GM21619 (cell line): ENCODE measurements at regions not wholly inside any gene's neighbourhood (a gene's known extent, or its start where the extent isn't known, plus 50 kb on each side); places are given as distances from the start of the nearest gene placed in this dataset.

Source experiments
- ATAC-seq: cut with Tn5 transposase; IDR thresholded peaks from one replicate; pipeline ENCODE4 v1.9.1; 2021; ENCODE audit not compliant: unreplicated experiment

- no peak for ATAC-seq
Measured at GRCh38 chr18:73653827-73654226, 493.8 kb downstream of the FBXO15 start.

DNA sequence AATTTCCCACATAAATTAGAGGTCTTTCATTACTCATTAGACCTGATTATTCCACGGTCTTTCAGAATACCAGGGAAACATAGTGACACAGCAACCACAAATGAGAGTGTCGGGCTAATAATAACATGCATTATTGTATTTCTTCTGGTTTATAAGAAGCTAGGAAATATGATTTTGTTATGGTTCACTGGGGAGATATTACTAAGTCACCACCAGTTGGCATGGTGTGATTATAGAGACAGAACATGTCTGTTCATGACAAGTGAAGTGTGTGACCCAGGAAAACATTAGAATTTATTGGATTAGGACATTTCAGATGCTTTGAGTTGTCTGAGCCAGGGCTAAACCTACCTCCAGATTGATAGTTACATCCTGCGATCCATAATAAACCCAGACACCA lies 494.4 kb downstream of the FBXO15 start:
- no peak for ATAC-seq

- no peak for ATAC-seq
Measured at GRCh38 chr18:73647391-73647790, 500.2 kb downstream of the FBXO15 start.

- no peak for ATAC-seq
Measured at GRCh38 chr18:73646772-73647171, 500.9 kb downstream of the FBXO15 start.

GRCh38 chr18:73646196-73646595 lies 501.4 kb downstream of the FBXO15 start:
- ATAC-seq: no peak

DNA sequence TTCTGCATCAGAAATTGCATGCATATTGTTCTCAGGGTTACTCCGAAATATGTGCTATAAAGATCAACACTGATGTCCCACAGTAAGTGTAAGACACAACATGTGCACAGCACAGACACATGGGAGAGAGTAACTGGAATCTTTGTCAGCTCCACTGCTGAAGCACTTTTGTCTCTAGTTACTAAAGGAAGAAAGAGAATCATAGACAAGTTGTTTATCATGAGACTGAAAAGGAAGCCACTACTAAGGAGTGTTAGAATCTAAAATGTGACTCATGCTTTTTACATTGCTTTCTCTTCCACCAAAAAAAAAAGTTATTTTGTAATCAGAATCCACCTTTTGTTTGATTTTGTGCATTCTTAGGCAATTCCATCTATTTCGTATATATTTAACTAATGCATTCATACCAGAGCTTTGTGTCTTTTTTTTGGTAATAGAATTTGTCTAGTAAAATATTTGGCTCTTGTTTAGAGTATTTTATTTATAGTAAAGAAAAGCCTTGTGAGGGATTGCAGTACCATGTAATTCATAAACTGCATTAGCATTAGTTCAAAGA lies 502.4 kb downstream of the FBXO15 start:
- no peak for ATAC-seq

DNA sequence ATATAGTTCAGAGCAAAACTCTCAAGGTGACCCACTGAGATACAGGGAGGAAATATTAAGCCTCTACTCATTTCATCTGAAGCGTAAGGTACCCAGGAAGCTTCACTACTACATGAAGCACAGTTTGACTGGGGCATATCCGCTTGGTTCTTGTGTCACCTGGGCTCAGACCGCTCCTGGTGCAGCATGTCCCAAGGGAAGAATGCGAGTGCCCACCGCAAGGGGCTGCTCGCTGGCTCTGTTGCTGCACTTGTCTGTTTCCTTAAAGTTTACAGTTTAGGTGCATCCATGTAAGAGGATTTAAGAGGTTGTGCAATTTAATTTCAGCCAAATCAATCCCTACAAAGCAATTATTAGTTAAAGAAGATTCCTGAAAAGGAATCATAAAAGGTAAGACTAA lies 507.8 kb downstream of the FBXO15 start:
- no peak for ATAC-seq

DNA sequence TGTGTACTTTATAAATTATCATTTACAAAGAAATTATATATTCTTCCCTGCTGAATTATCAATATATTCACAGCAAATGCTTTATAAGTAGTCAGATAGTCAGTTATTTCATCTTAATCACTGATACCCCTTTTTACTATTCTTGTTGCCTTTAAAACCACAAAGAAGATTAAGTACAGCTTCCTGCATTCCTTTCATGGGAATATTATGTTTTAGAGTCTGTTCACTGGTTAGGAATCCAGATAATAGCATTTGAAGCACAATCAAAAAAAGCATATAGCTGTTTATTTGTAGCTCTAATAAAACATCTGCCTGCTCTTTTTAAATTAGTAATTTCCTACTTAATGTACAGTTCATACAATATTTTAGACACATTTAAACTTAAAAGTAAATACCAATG lies 508.9 kb downstream of the FBXO15 start:
- ATAC-seq: no peak

DNA sequence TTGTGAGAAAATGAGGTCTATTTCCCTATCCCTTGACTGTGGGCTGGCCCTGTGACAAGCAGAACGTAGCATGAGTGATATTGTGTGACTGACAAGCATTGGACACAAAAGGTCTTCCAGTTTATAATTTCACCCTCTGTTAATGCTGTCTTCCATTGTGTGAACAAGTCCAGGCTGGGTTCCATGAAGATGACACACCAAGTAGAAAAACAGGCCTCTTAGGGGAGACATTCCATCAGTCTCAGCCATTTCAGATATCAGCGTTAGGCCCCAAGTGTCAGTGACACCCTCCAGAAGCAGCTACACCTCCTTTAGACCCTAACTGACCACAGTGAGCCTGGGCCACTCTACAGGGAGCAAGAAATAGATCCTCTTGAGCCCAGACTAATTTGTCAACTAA lies 511.3 kb downstream of the FBXO15 start:
- no peak for ATAC-seq

GRCh38 chr18:73626859-73627258 lies 520.8 kb downstream of the FBXO15 start:
- ATAC-seq: no peak

DNA sequence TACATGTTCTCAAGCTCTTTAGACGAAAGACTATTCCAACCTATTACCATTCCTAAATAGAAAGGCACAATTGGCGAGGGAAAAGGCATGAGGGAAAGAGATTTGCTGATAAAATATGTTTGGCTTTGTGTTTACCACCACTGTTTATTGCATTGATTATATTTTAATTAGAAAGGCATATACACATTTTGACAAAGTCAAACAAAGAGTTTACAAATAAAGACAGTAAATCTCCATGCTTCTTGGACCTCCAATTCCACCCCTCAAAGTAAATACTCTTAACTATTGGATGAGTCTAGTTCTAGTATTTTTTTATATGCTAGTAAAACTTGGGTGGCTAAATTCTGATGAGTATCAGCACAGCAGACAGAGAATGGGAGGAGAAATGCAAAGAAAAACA lies 521.4 kb downstream of the FBXO15 start:
- ATAC-seq: no peak

- ATAC-seq: no peak
Measured at GRCh38 chr18:73621091-73621490, 526.5 kb downstream of the FBXO15 start.

DNA sequence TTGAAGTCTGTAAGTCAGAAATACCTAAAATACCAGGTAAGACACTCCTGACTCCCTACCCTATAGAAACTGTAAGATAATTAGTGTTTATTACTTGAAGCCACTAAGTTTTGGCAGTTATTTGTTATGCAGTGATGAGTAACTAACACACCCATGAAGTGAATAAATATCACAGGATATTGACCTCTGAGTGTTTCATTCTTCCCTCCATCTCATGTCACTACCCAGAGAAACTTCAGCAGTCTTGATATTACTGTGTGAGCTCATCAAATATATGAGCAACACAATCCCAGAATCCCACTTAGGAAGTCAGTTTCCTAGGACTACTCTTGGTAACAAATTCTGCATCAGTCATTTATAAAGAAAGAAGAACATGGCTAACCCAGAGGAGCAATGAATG lies 529.7 kb downstream of the FBXO15 start:
- no peak for ATAC-seq

DNA sequence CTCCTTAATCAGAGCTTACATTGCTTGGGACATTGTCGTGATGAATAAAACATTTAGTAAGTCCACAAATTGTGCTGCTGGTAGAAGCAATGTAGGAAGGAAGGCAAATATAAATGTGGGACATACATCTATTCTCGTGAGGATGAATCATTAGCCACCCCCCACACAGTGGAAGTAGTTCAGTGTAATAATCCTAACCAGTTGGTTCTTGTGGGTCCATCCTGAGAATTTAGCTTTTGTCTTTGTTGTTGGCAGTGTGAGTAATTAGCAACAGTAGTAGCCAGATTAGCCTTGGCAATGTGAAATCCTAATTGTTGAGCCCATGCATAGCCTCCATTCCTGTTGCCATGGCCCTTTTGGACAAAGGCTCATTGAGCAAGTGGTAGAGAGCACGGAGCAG lies 532.1 kb downstream of the FBXO15 start:
- no peak for ATAC-seq

- ATAC-seq: no peak
Measured at GRCh38 chr18:73614812-73615211, 532.8 kb downstream of the FBXO15 start.

- no peak for ATAC-seq
Measured at GRCh38 chr18:73613706-73614340, 533.8 kb downstream of the FBXO15 start.

GRCh38 chr18:73597832-73598615 lies 549.6 kb downstream of the FBXO15 start:
- no peak for ATAC-seq

DNA sequence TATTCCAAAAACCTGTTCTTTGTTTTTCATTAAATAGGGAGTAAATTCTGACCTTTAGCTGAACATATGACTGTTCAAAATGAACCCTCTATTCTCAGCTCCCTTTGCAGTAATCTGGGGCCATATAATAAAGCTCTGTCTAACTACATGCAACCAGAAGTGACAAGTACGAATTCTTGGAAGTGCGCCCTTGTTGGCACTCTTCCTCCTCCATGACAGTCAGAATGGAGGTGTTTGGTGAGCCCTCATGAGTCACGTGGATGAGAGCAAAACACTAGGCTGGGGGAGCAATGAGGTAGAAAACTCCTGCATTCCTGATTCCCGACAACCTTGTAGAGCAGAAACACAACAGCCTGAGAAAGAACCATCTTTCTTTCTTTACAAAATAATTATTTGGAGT lies 552.9 kb downstream of the FBXO15 start:
- ATAC-seq: no peak

DNA sequence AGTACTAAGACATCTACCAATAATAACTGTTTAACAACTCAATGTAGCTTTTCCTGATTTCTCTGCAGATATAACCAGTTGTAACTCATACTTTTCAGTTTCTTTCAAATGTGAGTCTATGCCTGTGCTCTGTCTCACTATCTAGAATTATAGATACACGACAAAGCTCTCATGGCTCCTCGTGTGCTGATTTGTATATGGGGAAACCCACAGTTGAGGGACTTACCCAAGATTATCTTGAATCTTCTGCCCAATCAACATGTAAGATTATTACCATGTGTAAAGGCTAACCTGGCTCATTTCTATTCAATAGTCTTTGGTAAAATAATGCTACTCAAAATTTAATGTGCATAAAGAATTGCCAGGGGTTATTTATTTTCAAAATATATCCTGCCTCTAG lies 554.4 kb downstream of the FBXO15 start:
- no peak for ATAC-seq

DNA sequence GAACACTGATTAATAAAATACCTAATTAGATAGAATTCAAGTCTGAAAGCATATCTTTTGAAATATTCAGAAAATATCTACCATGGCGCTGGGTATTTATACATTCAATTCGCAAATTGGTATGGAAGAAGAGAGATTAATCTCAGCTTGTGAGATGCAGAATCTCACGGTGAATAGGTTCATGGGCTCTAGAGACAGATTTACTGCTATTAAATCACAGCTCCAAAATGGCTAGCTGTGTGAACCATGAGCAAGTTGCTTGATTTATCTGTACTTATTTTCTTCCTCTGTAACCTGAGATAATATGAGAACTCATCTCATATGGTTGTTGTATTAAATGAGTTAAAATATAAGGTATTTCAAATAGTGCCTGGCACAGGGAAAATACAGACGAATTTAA lies 556.7 kb downstream of the FBXO15 start:
- ATAC-seq: no peak

- no peak for ATAC-seq
Measured at GRCh38 chr18:73579698-73580097, 567.9 kb downstream of the FBXO15 start.

- ATAC-seq: no peak
Measured at GRCh38 chr18:73577365-73577764, 570.3 kb downstream of the FBXO15 start.
